HG02678 (cell line): ENCODE measurements at regions not wholly inside any gene's neighbourhood (a gene's known extent, or its start where the extent isn't known, plus 50 kb on each side); places are given as distances from the start of the nearest gene placed in this dataset.

Source experiments
- ATAC-seq: cut with Tn5 transposase; IDR thresholded peaks from one replicate; pipeline ENCODE4 v1.9.1; 2021; ENCODE audit warnings: mild to moderate bottlenecking, moderate library complexity; ENCODE audit not compliant: unreplicated experiment

DNA sequence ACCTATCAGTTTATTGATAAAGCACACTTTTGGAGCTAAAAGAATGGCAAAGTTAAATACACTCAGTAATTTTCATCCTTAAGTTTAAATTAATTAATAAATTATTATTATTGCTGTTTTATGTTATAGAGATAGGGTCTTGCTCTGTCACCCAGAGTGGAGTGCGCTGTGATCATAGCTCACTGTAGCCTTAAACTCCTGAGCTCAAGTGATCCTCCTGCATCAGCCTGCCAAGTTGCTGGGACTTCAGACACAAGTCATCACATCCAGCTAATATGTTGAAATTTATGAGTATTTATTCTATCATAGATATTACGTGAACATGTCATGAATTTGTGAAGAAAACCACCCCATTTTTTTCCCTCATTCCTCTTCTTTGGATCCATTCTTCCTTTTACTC, 64.2 kb downstream of the GJA1 start:
- ATAC-seq = no peak

DNA sequence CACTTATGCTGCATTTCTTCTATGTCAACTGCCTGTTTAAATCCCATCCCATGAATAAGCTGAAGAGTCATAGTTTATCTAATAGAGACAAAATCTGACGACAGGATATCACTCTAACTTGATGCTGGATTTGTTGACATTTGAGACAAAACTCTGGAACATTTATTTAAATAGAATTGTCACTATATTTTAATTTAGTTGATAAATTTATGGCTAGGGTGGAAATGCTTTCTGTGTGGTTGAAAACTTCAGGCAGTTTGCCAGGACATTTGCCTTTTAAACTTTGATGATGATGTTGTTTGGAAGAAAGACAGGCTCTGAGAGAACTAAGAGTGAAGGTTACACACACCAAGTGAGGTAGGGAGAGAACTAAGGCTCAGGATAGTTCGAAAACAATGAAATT, 68.1 kb downstream of the GJA1 start:
- ATAC-seq = no peak

DNA sequence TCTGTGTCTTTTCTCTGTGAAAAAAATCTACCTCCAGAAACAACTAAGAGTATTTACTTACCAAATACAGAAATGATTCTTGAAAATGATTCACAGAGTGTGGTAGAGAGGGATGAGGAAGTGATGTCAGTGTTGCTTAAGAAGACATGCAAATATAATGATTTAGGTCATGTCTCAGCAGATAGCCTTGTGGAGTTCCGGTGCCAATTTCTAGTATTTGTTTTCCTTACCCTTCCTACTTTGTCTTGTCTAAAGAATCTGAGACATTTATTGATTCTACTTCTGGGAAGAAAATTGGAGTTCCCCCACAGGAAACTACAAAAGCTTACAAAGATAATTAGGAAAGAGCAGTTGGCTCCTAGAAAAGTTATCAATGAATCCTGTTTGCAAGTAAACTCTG, 68.8 kb downstream of the GJA1 start:
- no peak for ATAC-seq

DNA sequence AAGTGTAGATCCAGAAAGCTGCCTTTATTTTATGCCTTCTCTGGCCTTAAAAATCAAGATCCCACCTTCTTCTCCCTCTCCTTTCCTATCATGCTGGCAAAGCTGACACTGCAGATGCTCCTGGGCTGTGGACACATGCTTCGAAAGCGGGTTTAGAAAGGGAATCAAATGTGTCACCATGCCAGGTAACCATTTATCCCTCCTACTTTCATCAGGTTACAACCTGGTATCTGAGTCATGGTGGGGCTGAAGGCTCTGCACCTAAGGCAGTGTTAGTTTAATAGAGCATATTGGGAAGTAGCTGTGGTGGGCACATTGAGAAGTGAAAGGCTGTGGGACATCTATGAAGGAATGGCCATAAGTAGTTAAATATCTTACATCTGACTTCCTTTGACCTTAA, 69.8 kb downstream of the GJA1 start:
- no peak for ATAC-seq

DNA sequence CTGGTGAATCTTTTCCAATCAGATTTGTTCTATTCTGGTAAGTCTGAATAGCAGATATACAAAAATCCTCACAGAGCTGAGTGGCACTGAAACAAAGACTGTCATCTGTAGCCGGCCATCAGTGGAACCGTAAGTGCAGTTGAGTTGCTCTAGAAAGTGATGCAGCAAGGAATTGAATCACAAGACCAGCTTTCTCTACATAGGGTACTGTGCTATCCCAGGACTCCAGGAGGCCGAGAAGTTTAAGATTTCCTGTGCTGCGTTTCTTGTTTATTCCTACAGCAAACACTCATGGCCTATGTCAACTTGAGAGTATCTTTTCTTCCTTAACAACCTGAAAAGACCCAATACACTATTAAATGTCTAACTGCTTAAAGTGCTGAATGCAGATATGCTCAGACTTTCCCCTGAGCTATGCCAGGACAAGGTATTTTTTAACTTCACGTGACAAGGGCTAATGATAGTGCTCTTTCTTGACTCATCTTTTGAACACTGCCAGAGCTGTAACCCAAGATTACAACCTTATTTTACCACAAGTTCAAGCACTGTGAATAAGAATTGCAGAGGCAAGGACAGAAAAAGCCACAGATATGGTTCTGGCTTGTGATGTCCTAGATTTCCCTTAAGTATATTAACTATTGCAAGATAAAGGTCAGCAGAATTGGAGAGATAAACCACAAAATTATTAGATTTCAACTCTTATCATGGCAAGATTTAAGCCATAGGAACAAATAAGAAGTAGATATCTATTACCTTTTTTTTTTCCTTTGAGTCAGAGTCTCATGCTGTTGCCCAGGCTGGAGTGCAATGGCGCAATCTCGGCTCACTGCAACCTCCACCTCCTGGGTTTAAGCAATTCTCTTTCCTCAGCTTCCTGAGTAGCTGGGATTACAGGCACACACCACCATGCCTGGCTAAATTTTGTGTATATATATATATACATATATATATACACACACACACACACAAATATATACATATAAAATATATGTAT, 71.6 kb downstream of the GJA1 start:
- ATAC-seq = no peak

DNA sequence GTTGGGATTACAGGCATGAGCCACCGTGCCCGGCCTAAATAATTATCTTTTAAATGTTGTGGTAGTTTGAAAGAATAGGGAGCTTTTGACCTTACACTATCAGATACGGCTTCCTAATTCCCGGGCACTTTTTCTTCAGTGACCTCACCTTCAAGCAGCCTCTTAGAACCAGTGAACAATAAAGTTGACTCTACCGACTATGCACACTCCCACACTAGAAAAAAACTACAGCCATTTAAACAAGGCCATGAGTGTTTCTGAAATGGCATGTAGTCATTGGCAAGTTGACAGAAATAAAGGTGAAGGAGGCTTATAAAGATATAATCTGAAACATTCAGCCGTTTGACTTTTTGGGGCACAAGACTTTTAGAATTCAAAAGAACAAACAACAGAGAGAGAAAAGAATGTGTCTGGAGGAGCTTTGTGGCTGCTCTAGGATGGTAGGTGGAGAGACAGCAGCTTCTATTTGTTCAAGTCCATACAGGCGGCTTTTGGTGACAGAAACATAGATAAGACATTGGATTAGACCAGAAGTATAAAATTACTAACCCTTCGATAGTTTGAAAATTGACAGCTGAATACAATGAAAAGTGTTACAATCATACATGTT, 75.2 kb downstream of the GJA1 start:
- no peak for ATAC-seq

DNA sequence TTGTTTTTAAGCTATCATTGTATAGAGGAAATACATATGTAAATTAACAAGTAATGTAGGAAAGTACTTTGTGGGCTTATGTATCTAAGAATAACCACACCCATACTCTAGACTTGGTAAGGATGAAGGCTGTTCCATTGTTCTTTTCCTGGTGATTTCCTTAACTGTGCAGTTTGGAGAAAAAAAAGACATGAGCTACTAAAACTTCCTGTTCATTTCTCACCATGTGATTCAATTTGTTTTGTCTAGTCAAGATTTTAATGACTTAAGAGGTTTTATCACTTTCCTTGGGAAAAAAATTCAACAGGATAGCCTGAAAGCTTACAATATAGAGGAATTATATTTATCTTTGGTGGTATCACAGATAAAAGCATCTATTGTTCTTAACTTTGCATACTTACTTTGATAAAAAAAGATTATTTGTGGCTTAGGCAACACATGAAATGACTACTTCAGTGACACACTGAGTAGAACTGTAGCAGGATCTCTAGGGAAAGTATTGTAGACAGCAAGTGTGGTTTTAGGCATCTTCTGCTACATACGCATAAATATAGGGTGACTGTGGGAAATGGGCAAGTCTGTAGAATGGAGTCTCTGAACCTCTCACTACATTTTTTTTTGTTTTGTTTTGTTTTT, 80.3 kb downstream of the GJA1 start:
- ATAC-seq = no peak

DNA sequence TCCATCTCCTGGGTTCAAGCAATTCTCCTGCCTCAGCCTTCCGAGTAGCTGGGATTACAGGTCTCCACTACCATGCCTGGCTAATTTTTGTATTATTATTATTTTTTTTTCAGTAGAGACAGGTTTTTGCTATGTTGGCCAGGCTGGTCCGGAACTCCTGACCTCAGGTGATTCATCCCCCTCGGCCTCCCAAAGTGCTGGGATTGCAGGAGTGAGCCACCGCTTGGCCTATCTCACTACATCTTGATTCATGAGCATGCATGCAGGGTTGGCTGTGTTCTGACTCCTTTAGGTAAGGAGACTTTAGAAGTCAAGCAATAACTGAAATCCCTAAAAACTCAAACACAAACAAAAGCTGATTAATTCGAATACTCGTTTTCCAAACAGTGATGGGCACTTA, 80.9 kb downstream of the GJA1 start:
- no peak for ATAC-seq

DNA sequence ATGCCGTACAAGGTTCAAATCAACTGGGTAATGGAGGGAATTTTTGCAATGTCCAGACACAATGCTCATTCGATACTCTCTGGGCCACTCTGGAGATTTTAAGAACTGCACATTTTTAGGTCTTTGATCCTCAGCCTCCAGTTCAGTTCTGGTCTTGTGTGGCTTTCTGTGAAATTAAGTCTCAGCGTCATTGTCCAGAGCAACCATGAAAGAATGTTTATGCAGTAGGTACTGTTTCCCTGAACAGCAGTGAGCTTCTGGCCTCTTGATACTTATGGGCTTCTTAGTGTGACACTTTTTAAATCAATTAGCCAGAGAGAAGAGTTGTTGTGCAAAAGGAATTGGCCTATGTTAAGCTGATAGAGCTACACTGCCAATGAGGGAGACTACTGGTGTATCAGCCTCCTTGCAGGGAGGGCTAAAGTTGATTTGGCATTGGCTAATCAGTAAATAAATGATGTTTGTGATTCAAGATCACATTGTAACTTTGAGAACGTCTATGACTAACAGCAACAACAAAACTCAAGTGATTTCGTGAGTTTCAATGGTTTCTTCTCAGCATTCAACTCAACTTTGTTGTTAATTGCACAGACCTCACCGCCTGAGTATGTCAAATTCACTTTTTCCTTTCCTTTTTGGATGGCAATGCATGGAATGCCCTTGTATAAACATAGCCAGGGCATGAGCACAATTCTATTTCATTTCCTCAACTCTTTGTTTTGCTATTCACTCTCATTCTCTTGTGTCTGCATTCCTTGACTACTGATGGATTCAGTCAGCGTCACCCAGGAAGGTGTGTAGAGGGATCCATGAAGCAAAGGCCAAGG, 85.1 kb downstream of the GJA1 start:
- ATAC-seq = no peak

DNA sequence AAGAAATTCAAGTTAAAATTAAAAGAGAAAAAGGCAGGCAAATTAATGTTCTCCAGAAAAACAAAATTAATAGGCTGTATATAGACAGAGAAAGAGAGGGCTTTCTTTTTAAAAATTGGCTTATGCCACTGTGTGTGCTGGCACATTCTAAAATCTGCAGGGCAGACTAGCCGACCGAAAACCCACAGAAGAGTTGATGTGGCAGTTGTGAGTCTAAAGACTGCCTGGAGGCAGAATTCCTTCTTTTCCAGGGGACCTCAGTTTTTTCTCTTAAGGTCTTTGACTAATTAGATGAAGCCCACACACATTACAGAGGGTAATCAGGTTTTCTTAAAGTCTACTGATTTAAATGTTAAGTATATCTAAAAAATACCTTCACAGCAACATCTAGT, 85.7 kb downstream of the GJA1 start:
- no peak for ATAC-seq

DNA sequence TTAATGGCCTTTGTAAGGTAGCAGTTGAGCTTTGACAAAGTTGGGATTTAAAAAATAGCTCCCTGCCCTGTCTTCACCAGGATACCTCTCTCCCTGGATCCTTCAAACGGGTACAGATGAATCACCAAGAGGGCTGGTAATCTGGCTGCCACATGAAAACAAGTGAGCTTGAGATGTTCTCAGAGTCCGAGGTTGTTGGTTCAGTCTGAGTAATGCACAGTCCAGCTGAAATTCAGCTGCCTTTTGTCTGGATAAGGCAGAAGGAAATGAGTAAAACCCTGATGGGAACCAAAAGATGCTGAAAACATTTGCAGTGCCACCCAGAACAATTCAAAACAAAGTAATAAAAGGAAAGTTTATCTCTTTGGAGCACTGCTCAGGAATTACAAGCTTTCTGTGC, 86.8 kb downstream of the GJA1 start:
- no peak for ATAC-seq

DNA sequence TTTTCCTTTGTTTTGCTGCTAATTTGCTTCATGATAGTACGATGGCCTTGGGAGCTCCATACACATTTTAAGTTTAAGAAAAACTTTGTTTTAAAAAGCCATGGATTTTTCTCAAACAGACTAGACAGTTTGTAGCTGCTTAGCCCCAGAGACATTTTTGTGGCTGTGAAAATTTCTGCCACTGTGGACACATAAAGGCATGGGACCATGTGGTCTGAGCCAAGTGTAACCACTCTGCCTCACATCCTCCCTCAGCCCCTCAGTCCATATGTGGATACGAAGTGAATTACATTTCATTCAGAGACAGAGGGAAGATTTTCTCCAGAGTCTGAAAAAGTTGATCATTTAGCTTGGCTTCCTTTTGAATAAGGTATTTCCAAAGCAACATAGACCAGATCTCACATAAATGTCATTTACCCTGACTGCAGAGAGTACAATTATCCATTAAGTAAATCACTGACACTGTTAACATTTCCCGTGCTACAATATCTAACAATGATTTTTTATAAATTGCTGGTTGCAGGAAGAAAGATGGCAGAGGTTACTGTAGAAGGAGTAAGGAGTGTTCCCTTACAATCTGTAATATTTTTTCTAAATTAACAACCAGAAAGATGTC, 87.4 kb downstream of the GJA1 start:
- no peak for ATAC-seq

DNA sequence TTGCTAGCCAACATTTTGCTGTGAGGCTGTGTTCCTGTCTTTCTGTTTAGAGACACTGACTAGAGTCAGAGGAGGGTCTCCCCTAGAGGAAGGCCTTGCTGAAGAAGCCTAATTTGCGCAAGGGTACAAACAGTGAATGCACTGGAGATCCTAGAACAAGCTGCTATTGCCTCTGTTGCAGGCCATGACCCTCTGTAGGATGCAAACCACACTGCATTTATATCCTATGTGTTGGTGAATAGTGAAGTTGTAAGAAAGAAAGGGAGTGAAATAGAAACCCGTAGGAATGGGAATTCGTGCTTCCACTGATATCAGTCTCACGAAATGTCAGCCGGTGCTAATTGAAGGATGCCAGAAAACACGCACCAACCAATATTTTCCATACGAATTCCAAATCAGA, 88.2 kb downstream of the GJA1 start:
- ATAC-seq = no peak

DNA sequence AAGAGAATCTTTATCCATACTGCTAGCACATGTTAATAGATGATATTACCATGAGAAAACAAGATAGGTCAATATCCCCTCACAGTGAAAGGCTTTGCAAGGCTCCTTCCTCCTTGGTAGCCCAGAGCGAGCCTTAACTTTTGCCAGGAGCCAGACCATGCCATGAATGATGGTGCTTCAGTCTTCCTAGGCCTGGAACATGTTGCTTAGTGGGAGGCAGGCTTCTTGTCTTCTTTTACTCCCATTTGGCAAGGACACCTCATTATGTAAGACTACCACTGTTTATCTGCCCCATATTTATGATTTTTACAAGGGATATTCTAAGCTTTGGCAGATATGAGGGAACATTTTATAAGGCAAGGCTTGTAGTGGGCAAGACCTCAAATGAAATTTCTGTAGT, 90.8 kb downstream of the GJA1 start:
- no peak for ATAC-seq

DNA sequence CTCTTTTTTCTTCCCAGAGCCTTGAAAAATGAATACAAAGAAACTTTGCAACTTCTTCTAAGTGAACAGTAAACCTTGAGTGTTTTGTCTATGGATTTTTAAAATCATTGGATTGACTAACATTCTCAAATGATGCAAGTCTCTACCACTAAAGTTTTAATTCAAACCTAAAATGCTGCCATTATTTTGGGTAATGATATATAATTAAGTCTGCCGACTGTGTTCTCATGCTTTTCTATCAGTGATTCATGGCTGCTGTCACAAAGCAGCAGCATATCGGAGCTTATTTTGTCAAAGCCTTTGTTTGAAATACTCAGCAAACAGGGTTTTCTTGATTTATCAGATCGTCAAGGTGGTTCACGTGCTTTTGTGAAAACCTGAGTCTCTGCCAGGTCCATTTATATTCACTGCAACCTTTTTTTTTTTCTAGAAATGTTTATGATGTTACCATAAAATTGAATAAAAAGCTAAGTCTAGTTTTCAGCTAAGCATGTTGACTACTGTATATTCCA, 96.3 kb downstream of the GJA1 start:
- no peak for ATAC-seq

DNA sequence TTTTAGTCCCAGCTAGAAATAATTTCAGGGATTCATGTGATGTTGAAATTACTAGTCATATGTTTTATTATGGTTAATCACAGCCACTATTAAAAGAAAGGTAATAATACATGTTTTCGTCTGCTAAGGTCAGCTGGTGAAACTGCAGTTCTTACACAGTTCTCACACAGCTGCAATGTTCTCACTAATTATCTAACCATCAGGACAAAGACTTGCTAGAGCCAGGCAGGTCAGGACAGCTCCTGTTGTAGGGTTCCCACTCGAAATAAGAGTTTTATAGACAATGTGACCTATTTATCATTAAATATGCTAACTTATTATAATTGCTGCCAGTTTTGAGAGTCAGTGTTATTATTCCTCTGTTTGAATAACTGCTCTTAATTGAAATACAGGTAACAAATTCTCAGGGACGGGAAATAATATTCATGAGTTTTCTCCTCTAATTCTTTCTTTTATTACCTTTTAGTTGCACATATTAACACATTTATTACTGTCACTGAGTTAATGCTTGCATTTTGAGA, 97.9 kb downstream of the GJA1 start:
- ATAC-seq = no peak

DNA sequence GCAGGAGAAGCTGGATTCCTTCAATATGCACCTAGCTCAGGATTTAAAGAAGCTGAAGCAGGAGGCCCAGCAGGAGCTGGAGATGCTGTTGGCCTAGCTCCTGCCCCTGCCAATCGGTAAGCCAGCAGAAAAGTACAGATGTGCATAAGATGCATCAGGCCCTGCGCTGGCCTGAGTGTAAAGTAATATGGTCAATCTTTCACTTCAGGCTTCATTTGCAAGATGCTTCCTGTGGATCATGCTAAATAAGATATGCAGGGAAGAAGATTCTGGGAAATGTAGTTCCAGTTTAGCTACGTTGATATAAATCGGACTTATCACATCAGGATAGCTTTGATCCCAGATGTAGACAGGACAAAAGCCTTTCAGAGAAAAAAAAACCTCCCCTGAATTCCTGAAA, 100.3 kb downstream of the GJA1 start:
- ATAC-seq = no peak

DNA sequence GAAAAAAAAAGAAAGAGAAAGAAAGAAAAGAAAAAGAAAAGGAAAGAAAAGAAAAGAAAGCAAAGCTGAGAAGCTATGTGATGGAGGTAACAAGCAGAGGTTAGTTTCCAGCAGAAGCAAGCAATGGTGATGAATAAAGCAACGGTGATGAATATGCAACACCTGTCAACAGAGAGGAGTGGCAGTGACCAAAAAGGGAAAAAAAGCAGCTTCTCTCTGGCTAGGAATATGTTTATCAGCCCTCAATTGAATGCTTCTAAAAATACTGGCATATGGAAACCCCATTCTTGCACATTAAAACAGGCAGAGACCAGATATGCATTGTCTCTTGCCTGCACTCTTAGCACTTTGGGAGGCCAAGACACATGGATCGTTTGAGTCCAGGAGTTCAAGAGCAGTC, 100.9 kb downstream of the GJA1 start:
- no peak for ATAC-seq

DNA sequence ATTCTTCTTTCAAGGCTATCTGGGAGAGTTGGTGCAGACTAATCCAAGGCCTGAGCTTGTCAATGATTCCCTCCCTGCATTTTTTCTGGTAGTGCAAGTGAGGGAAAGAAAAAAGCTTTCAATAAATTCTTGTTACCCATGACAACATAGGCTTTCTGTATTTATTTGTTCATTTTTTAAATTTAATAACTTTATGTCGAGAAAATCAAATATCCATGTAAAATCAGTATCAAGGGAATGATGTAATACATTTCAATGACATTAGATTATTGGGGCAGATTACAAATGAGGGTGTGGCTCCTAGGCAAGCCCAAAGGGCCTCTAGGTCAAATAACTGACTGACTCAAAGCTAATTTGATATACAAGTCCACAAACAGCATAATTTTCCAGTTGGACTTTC, 104.0 kb downstream of the GJA1 start:
- ATAC-seq = no peak

DNA sequence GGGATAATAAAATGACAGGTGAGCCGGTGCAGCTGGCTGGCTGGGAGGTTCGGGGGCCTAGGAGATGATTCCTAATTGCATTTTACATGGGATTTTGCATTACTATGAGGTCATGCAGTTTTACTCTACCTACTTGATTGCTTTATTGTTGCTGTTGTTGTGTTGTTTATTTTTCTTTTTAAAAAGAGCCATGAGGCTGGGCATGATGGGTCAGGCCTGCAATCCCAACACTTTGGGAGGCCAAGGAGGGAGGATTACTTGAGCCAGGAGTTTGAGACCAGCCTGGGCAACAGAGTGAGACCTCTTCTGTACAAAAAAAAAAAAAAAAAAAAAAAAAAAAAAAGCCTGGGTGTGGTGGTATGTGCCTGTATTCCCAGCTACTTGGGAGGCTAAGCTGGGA, 104.8 kb downstream of the GJA1 start:
- no peak for ATAC-seq
